ENCODE measurements at regions not wholly inside any gene's neighbourhood (a gene's known extent, or its start where the extent isn't known, plus 50 kb on each side); places are given as distances from the start of the nearest gene placed in this dataset.

GRCh38 chr10:131781076-131781475 lies 119.7 kb upstream of the PPP2R2D start:
- no peak for DNase-seq (ENCODE audit: low spot score in 2 of 2)
- H3K27me3 Mint-ChIP-seq: peaks cover 45% of the 10 kb centered on the region
- H3K36me3 Mint-ChIP-seq (ENCODE audit: insufficient read depth): no peaks in the 10 kb centered on the region
- H3K27ac Mint-ChIP-seq (ENCODE audit: low read depth): no peak overlapping the region
- H3K9me3 Mint-ChIP-seq: peaks cover 24% of the 10 kb centered on the region
- no peak for ATAC-seq (replicated peaks; ENCODE audit: extremely low read depth, poor library complexity, severe bottlenecking)
- no peaks in the 10 kb centered on the region for H3K4me1 Mint-ChIP-seq
- H3K4me3 Mint-ChIP-seq: no peak overlapping the region

- no peak for DNase-seq (ENCODE audit: low spot score in 2 of 2)
- Mint-ChIP-seq H3K4me1 (no peaks in the 10 kb centered on the region), H3K4me3 (no peak overlapping the region), H3K27ac (ENCODE audit: low read depth) (no peak overlapping the region), H3K9me3 (peaks cover 19% of the 10 kb centered on the region), H3K27me3 (peaks cover 45% of the 10 kb centered on the region), H3K36me3 (ENCODE audit: insufficient read depth) (no peaks in the 10 kb centered on the region)
- no peak for ATAC-seq (replicated peaks; ENCODE audit: extremely low read depth, poor library complexity, severe bottlenecking)
Measured at GRCh38 chr10:131781791-131782190, 119.0 kb upstream of the PPP2R2D start.

GRCh38 chr10:131784363-131785120 lies 116.3 kb upstream of the PPP2R2D start:
- H3K9me3 Mint-ChIP-seq: peaks cover 6% of the 10 kb centered on the region
- H3K36me3 Mint-ChIP-seq (ENCODE audit: insufficient read depth): no peaks in the 10 kb centered on the region
- ATAC-seq (replicated peaks; ENCODE audit: extremely low read depth, poor library complexity, severe bottlenecking) (no peak), DNase-seq (ENCODE audit: low spot score in 2 of 2) (no peak)
- H3K4me1 Mint-ChIP-seq: no peaks in the 10 kb centered on the region
- peaks cover 60% of the 10 kb centered on the region for H3K27me3 Mint-ChIP-seq
- no peak overlapping the region for H3K27ac Mint-ChIP-seq (ENCODE audit: low read depth)
- no peak overlapping the region for H3K4me3 Mint-ChIP-seq

GRCh38 chr10:131785121-131785460 lies 115.7 kb upstream of the PPP2R2D start:
- Mint-ChIP-seq H3K27ac (ENCODE audit: low read depth) (no peak overlapping the region), H3K9me3 (peaks cover 6% of the 10 kb centered on the region), H3K27me3 (peaks cover 60% of the 10 kb centered on the region), H3K4me1 (no peaks in the 10 kb centered on the region), H3K36me3 (ENCODE audit: insufficient read depth) (no peaks in the 10 kb centered on the region), H3K4me3 (no peak overlapping the region)
- DNase-seq (ENCODE audit: low spot score in 2 of 2): no peak
- ATAC-seq (replicated peaks; ENCODE audit: extremely low read depth, poor library complexity, severe bottlenecking): no peak

GRCh38 chr10:131786756-131787605 lies 113.8 kb upstream of the PPP2R2D start:
- Mint-ChIP-seq H3K27me3 (peaks cover 48% of the 10 kb centered on the region), H3K4me1 (no peaks in the 10 kb centered on the region), H3K4me3 (no peak overlapping the region), H3K9me3 (peaks cover 6% of the 10 kb centered on the region), H3K27ac (ENCODE audit: low read depth) (no peak overlapping the region), H3K36me3 (ENCODE audit: insufficient read depth) (no peaks in the 10 kb centered on the region)
- ATAC-seq (replicated peaks; ENCODE audit: extremely low read depth, poor library complexity, severe bottlenecking) (no peak), DNase-seq (ENCODE audit: low spot score in 2 of 2) (no peak)

GRCh38 chr10:131787961-131788360 lies 112.8 kb upstream of the PPP2R2D start:
- Mint-ChIP-seq H3K27ac (ENCODE audit: low read depth) (no peak overlapping the region), H3K27me3 (peaks cover 38% of the 10 kb centered on the region), H3K9me3 (peaks cover 6% of the 10 kb centered on the region), H3K4me3 (no peak overlapping the region), H3K4me1 (no peaks in the 10 kb centered on the region), H3K36me3 (ENCODE audit: insufficient read depth) (no peaks in the 10 kb centered on the region)
- ATAC-seq (replicated peaks; ENCODE audit: extremely low read depth, poor library complexity, severe bottlenecking) (no peak), DNase-seq (ENCODE audit: low spot score in 2 of 2) (no peak)

GRCh38 chr10:131788386-131788785 lies 112.4 kb upstream of the PPP2R2D start:
- no peak overlapping the region for H3K27ac Mint-ChIP-seq (ENCODE audit: low read depth)
- H3K4me3 Mint-ChIP-seq: no peak overlapping the region
- H3K36me3 Mint-ChIP-seq (ENCODE audit: insufficient read depth): no peaks in the 10 kb centered on the region
- no peaks in the 10 kb centered on the region for H3K4me1 Mint-ChIP-seq
- H3K9me3 Mint-ChIP-seq: peaks cover 6% of the 10 kb centered on the region
- ATAC-seq (replicated peaks; ENCODE audit: extremely low read depth, poor library complexity, severe bottlenecking) (no peak), DNase-seq (ENCODE audit: low spot score in 2 of 2) (no peak)
- peaks cover 37% of the 10 kb centered on the region for H3K27me3 Mint-ChIP-seq

GRCh38 chr10:131789516-131789915 lies 111.3 kb upstream of the PPP2R2D start:
- DNase-seq (ENCODE audit: low spot score in 2 of 2): no peak
- Mint-ChIP-seq H3K27ac (ENCODE audit: low read depth) (no peak overlapping the region), H3K9me3 (peaks cover 6% of the 10 kb centered on the region), H3K4me1 (no peaks in the 10 kb centered on the region), H3K4me3 (no peak overlapping the region), H3K27me3 (peaks cover 37% of the 10 kb centered on the region), H3K36me3 (ENCODE audit: insufficient read depth) (no peaks in the 10 kb centered on the region)
- ATAC-seq (replicated peaks; ENCODE audit: extremely low read depth, poor library complexity, severe bottlenecking): no peak

- no peaks in the 10 kb centered on the region for H3K4me1 Mint-ChIP-seq
- no peak overlapping the region for H3K27ac Mint-ChIP-seq (ENCODE audit: low read depth)
- H3K27me3 Mint-ChIP-seq: peaks cover 34% of the 10 kb centered on the region
- H3K9me3 Mint-ChIP-seq: peaks cover 6% of the 10 kb centered on the region
- DNase-seq (ENCODE audit: low spot score in 2 of 2): no peak
- no peak overlapping the region for H3K4me3 Mint-ChIP-seq
- H3K36me3 Mint-ChIP-seq (ENCODE audit: insufficient read depth): no peaks in the 10 kb centered on the region
- no peak for ATAC-seq (replicated peaks; ENCODE audit: extremely low read depth, poor library complexity, severe bottlenecking)
Measured at GRCh38 chr10:131790021-131790420, 110.8 kb upstream of the PPP2R2D start.

GRCh38 chr10:131792011-131792651 lies 108.7 kb upstream of the PPP2R2D start:
- DNase-seq (ENCODE audit: low spot score in 2 of 2) (no peak), ATAC-seq (replicated peaks; ENCODE audit: extremely low read depth, poor library complexity, severe bottlenecking) (no peak)
- H3K27ac Mint-ChIP-seq (ENCODE audit: low read depth): no peak overlapping the region
- H3K9me3 Mint-ChIP-seq: no peaks in the 10 kb centered on the region
- no peak overlapping the region for H3K4me3 Mint-ChIP-seq
- peaks cover 26% of the 10 kb centered on the region for H3K27me3 Mint-ChIP-seq
- H3K4me1 Mint-ChIP-seq: no peaks in the 10 kb centered on the region
- no peaks in the 10 kb centered on the region for H3K36me3 Mint-ChIP-seq (ENCODE audit: insufficient read depth)

- Mint-ChIP-seq H3K4me3 (no peak overlapping the region), H3K27me3 (peaks cover 26% of the 10 kb centered on the region), H3K9me3 (no peaks in the 10 kb centered on the region), H3K27ac (ENCODE audit: low read depth) (no peak overlapping the region), H3K4me1 (no peaks in the 10 kb centered on the region), H3K36me3 (ENCODE audit: insufficient read depth) (no peaks in the 10 kb centered on the region)
- ATAC-seq (replicated peaks; ENCODE audit: extremely low read depth, poor library complexity, severe bottlenecking): no peak
- DNase-seq (ENCODE audit: low spot score in 2 of 2): no peak
Measured at GRCh38 chr10:131792809-131793208, 108.0 kb upstream of the PPP2R2D start.

- ATAC-seq (replicated peaks; ENCODE audit: extremely low read depth, poor library complexity, severe bottlenecking): no peak
- Mint-ChIP-seq H3K27ac (ENCODE audit: low read depth) (no peak overlapping the region), H3K27me3 (no peaks in the 10 kb centered on the region), H3K9me3 (peaks cover 6% of the 10 kb centered on the region), H3K4me3 (no peak overlapping the region), H3K4me1 (no peaks in the 10 kb centered on the region), H3K36me3 (ENCODE audit: insufficient read depth) (no peaks in the 10 kb centered on the region)
- no peak for DNase-seq (ENCODE audit: low spot score in 2 of 2)
Measured at GRCh38 chr10:131795761-131796160, 105.0 kb upstream of the PPP2R2D start.

GRCh38 chr10:131797626-131798025 lies 103.2 kb upstream of the PPP2R2D start:
- ATAC-seq (replicated peaks; ENCODE audit: extremely low read depth, poor library complexity, severe bottlenecking) (no peak), DNase-seq (ENCODE audit: low spot score in 2 of 2) (no peak)
- H3K27ac Mint-ChIP-seq (ENCODE audit: low read depth): no peak overlapping the region
- peaks cover 6% of the 10 kb centered on the region for H3K9me3 Mint-ChIP-seq
- no peaks in the 10 kb centered on the region for H3K36me3 Mint-ChIP-seq (ENCODE audit: insufficient read depth)
- no peaks in the 10 kb centered on the region for H3K4me1 Mint-ChIP-seq
- H3K4me3 Mint-ChIP-seq: no peak overlapping the region
- H3K27me3 Mint-ChIP-seq: no peaks in the 10 kb centered on the region
